ENCODE measurements at regions not wholly inside any gene's neighbourhood (a gene's known extent, or its start where the extent isn't known, plus 50 kb on each side); places are given as distances from the start of the nearest gene placed in this dataset.

- TF ChIP-seq POLR2A (IDR thresholded peaks at IDR 0.05) = no peak
- no peak for TF ChIP-seq CTCF (IDR thresholded peaks at IDR 0.05)
These were observed 84.0 kb downstream of the LPAR4 start for GRCh38 chrX:78831523-78831922.

Data from testis (tissue), 2 donors.